ENCODE measurements at regions not wholly inside any gene's neighbourhood (a gene's known extent, or its start where the extent isn't known, plus 50 kb on each side); places are given as distances from the start of the nearest gene placed in this dataset.

- Mint-ChIP-seq H3K4me3 (no peak overlapping the region), H3K27me3 (ENCODE audit: low read depth in 3 of 3) (no peaks in the 10 kb centered on the region), H3K9me3 (peaks cover 0 to 8% (median 3%) of the 10 kb centered on the region in 6 donors), H3K4me1 (no peaks in the 10 kb centered on the region), H3K27ac (no peak overlapping the region), H3K36me3 (no peaks in the 10 kb centered on the region)
- DNase-seq = no peak
Observed at GRCh38 chr2:146665800-146666199, 1179.0 kb upstream of the ACVR2A start.

- H3K36me3 Mint-ChIP-seq = no peaks in the 10 kb centered on the region
- no peak overlapping the region for H3K27ac Mint-ChIP-seq
- no peaks in the 10 kb centered on the region for H3K27me3 Mint-ChIP-seq (ENCODE audit: low read depth in 3 of 3)
- no peak for DNase-seq
- peaks cover 0 to 6% (median under 1%) of the 10 kb centered on the region in 6 donors for H3K9me3 Mint-ChIP-seq
- no peak overlapping the region for H3K4me3 Mint-ChIP-seq
- no peaks in the 10 kb centered on the region for H3K4me1 Mint-ChIP-seq
Observed at GRCh38 chr2:146661473-146662096, 1183.2 kb upstream of the ACVR2A start.

- Mint-ChIP-seq H3K9me3 (peaks cover 0 to 15% (median 0%) of the 10 kb centered on the region in 6 donors), H3K27ac (no peak overlapping the region), H3K4me3 (no peak overlapping the region)
Observed at GRCh38 chr2:146659976-146660375, 1184.9 kb upstream of the ACVR2A start.

GRCh38 chr2:146652311-146652710 is 1192.5 kb upstream of the ACVR2A start:
- H3K4me1 Mint-ChIP-seq = no peaks in the 10 kb centered on the region
- peaks cover 0 to 24% (median 3%) of the 10 kb centered on the region in 6 donors for H3K9me3 Mint-ChIP-seq
- no peaks in the 10 kb centered on the region for H3K27me3 Mint-ChIP-seq (ENCODE audit: low read depth in 3 of 3)
- no peaks in the 10 kb centered on the region for H3K36me3 Mint-ChIP-seq
- DNase-seq = no peak
- no peak overlapping the region for H3K4me3 Mint-ChIP-seq
- H3K27ac Mint-ChIP-seq = no peak overlapping the region

More at GRCh38 chr2:146659976-146660375, 1184.9 kb upstream of the ACVR2A start:
- no peaks in the 10 kb centered on the region for H3K27me3 Mint-ChIP-seq (ENCODE audit: low read depth in 3 of 3)
- DNase-seq = no peak
- H3K4me1 Mint-ChIP-seq = no peaks in the 10 kb centered on the region
- no peaks in the 10 kb centered on the region for H3K36me3 Mint-ChIP-seq

GRCh38 chr2:146651361-146651760 is 1193.5 kb upstream of the ACVR2A start:
- Mint-ChIP-seq H3K9me3 (peaks cover 0 to 18% (median 5%) of the 10 kb centered on the region in 6 donors), H3K4me1 (no peaks in the 10 kb centered on the region), H3K36me3 (no peaks in the 10 kb centered on the region), H3K27ac (no peak overlapping the region), H3K27me3 (ENCODE audit: low read depth in 3 of 3) (no peaks in the 10 kb centered on the region), H3K4me3 (no peak overlapping the region)
- no peak for DNase-seq

- Mint-ChIP-seq H3K4me1 (no peaks in the 10 kb centered on the region), H3K36me3 (no peaks in the 10 kb centered on the region), H3K9me3 (peaks cover 11 to 41% (median 19%) of the 10 kb centered on the region in 6 donors), H3K27me3 (ENCODE audit: low read depth in 3 of 3) (peaks cover 0 to 2% (median 2%) of the 10 kb centered on the region in 3 donors), H3K27ac (no peak overlapping the region), H3K4me3 (no peak overlapping the region)
- no peak for DNase-seq
Observed at GRCh38 chr2:146642066-146642465, 1202.8 kb upstream of the ACVR2A start.

- Mint-ChIP-seq H3K27ac (no peak overlapping the region), H3K27me3 (ENCODE audit: low read depth in 3 of 3) (peaks cover 0 to 2% (median 0%) of the 10 kb centered on the region in 3 donors), H3K36me3 (no peaks in the 10 kb centered on the region), H3K4me1 (no peaks in the 10 kb centered on the region), H3K9me3 (peaks cover 0 to 29% (median 3%) of the 10 kb centered on the region in 6 donors), H3K4me3 (no peak overlapping the region)
- DNase-seq = no peak
Observed at GRCh38 chr2:146634230-146635097, 1210.4 kb upstream of the ACVR2A start.

GRCh38 chr2:146633159-146633558 is 1211.7 kb upstream of the ACVR2A start:
- H3K4me3 Mint-ChIP-seq = no peak overlapping the region
- H3K27me3 Mint-ChIP-seq (ENCODE audit: low read depth in 3 of 3) = no peaks in the 10 kb centered on the region
- H3K9me3 Mint-ChIP-seq = peaks cover 0 to 30% (median 2%) of the 10 kb centered on the region in 6 donors
- no peaks in the 10 kb centered on the region for H3K36me3 Mint-ChIP-seq
- DNase-seq = no peak
- H3K4me1 Mint-ChIP-seq = no peaks in the 10 kb centered on the region
- no peak overlapping the region for H3K27ac Mint-ChIP-seq

- DNase-seq = no peak
- H3K4me3 Mint-ChIP-seq = no peak overlapping the region
- H3K4me1 Mint-ChIP-seq = no peaks in the 10 kb centered on the region
- H3K9me3 Mint-ChIP-seq = peaks cover 0 to 28% (median 2%) of the 10 kb centered on the region in 6 donors
- no peaks in the 10 kb centered on the region for H3K27me3 Mint-ChIP-seq (ENCODE audit: low read depth in 3 of 3)
- no peaks in the 10 kb centered on the region for H3K36me3 Mint-ChIP-seq
- no peak overlapping the region for H3K27ac Mint-ChIP-seq
Observed at GRCh38 chr2:146632707-146633106, 1212.1 kb upstream of the ACVR2A start.

GRCh38 chr2:146624430-146625160 is 1220.2 kb upstream of the ACVR2A start:
- peaks cover 0 to 20% (median 3%) of the 10 kb centered on the region in 6 donors for H3K9me3 Mint-ChIP-seq
- no peak for DNase-seq
- no peaks in the 10 kb centered on the region for H3K4me1 Mint-ChIP-seq
- H3K27ac Mint-ChIP-seq = no peak overlapping the region
- no peaks in the 10 kb centered on the region for H3K36me3 Mint-ChIP-seq
- H3K27me3 Mint-ChIP-seq (ENCODE audit: low read depth in 3 of 3) = no peaks in the 10 kb centered on the region
- no peak overlapping the region for H3K4me3 Mint-ChIP-seq

- Mint-ChIP-seq H3K4me3 (no peak overlapping the region), H3K36me3 (no peaks in the 10 kb centered on the region), H3K27me3 (ENCODE audit: low read depth in 3 of 3) (no peaks in the 10 kb centered on the region), H3K9me3 (peaks cover 0 to 19% (median 4%) of the 10 kb centered on the region in 6 donors), H3K27ac (no peak overlapping the region), H3K4me1 (no peaks in the 10 kb centered on the region)
- DNase-seq = no peak
Observed at GRCh38 chr2:146623771-146624170, 1221.1 kb upstream of the ACVR2A start.

GRCh38 chr2:146621656-146622055 is 1223.2 kb upstream of the ACVR2A start:
- Mint-ChIP-seq H3K27me3 (ENCODE audit: low read depth in 3 of 3) (peaks cover 0 to 3% (median 0%) of the 10 kb centered on the region in 3 donors), H3K27ac (no peak overlapping the region)
- no peak for DNase-seq

GRCh38 chr2:146615778-146616177 is 1229.1 kb upstream of the ACVR2A start:
- Mint-ChIP-seq H3K9me3 (peaks cover 12 to 43% (median 22%) of the 10 kb centered on the region in 6 donors), H3K4me1 (no peaks in the 10 kb centered on the region), H3K4me3 (no peak overlapping the region), H3K27ac (no peak overlapping the region), H3K36me3 (no peaks in the 10 kb centered on the region), H3K27me3 (ENCODE audit: low read depth in 3 of 3) (peaks cover 0 to 3% (median 2%) of the 10 kb centered on the region in 3 donors)
- no peak for DNase-seq

More at GRCh38 chr2:146621656-146622055, 1223.2 kb upstream of the ACVR2A start:
- no peaks in the 10 kb centered on the region for H3K4me1 Mint-ChIP-seq
- H3K36me3 Mint-ChIP-seq = no peaks in the 10 kb centered on the region
- no peak overlapping the region for H3K4me3 Mint-ChIP-seq
- peaks cover 6 to 26% (median 15%) of the 10 kb centered on the region in 6 donors for H3K9me3 Mint-ChIP-seq

GRCh38 chr2:146608490-146608889 is 1236.3 kb upstream of the ACVR2A start:
- Mint-ChIP-seq H3K4me3 (no peak overlapping the region), H3K27ac (no peak overlapping the region), H3K9me3 (peaks cover 0 to 37% (median 7%) of the 10 kb centered on the region in 6 donors)

More at GRCh38 chr2:146608490-146608889, 1236.3 kb upstream of the ACVR2A start:
- Mint-ChIP-seq H3K27me3 (ENCODE audit: low read depth in 3 of 3) (peaks cover 0 to 2% (median 1%) of the 10 kb centered on the region in 3 donors), H3K4me1 (no peaks in the 10 kb centered on the region), H3K36me3 (no peaks in the 10 kb centered on the region)
- DNase-seq = no peak
